Hematopoietic multipotent progenitor cell treated with erythropoietin and hydrocortisone succinate and interleukin-3 and kit ligand, for 15 days (in vitro differentiated cells): ENCODE measurements at regions not wholly inside any gene's neighbourhood (a gene's known extent, or its start where the extent isn't known, plus 50 kb on each side); places are given as distances from the start of the nearest gene placed in this dataset.

Source experiments
- DNase-seq: peaks from one replicate; pipeline ENCODE4 v3.0.0-alpha.2; 2015; ENCODE audit warnings: low spot score

GRCh38 chr18:54717673-54718407, 110.4 kb upstream of the RAB27B start:
- no peak for DNase-seq

- no peak for DNase-seq
Observed at GRCh38 chr18:54718408-54718773, 109.9 kb upstream of the RAB27B start.

DNA sequence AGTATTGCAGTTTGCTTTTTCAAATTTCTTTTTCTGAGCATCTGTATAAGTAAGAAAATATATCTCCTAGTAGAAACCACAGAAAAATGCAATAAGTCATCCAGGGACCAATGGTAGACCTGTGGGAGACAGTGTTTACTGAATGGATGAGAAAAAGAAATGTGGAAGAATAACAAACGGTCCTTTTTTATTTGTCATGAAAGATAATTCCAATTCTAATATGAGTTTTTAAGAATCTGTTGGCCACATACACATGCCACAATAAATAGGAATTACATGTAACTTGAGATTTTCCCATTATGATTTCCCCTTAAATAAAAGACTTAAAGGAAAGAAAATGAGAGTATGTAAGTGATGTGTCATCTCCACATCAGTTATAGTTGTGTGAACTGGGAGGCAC, 107.7 kb upstream of the RAB27B start:
- no peak for DNase-seq

DNA sequence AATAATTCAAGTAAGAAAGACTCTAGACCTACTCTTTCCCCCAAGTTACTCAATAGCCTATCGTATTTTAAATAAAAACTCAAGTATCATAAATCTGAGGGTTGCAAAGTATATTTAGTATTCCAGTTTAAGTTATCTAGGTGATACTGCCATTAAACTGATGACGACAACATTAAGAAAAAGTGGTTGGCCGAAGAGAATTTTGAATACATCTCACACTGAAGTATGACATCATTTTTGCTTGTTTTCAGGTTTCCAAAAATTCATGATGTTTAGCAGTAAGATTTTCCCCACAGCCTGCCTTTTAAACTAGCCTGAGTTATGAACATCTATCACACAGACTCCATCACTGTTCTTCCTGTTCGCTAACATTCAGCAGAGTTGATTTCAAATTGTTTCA, 102.1 kb upstream of the RAB27B start:
- DNase-seq: no peak

- DNase-seq: no peak
Observed at GRCh38 chr18:54734059-54734458, 94.2 kb upstream of the RAB27B start.

- no peak for DNase-seq
Observed at GRCh38 chr18:54736981-54737380, 91.3 kb upstream of the RAB27B start.

DNA sequence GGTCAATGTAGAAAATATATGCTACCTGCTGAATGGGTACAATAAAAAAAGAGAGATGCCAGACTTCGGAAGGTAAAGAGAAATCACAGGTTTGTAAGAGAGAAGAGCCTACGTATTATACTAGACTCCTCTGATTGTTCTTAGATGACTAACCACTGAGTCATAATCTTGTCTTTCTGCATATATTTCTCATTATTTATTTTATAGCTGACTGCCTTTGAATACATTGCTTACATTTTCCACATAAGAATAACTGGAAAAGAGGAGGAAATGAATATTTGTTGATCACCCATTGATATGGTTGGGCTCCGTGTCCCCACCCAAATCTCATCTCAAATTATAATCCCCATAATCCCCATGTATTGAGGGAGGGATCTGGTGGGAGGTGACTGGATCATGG, 90.3 kb upstream of the RAB27B start:
- DNase-seq: no peak

GRCh38 chr18:54739476-54739875, 88.8 kb upstream of the RAB27B start:
- DNase-seq: no peak

DNA sequence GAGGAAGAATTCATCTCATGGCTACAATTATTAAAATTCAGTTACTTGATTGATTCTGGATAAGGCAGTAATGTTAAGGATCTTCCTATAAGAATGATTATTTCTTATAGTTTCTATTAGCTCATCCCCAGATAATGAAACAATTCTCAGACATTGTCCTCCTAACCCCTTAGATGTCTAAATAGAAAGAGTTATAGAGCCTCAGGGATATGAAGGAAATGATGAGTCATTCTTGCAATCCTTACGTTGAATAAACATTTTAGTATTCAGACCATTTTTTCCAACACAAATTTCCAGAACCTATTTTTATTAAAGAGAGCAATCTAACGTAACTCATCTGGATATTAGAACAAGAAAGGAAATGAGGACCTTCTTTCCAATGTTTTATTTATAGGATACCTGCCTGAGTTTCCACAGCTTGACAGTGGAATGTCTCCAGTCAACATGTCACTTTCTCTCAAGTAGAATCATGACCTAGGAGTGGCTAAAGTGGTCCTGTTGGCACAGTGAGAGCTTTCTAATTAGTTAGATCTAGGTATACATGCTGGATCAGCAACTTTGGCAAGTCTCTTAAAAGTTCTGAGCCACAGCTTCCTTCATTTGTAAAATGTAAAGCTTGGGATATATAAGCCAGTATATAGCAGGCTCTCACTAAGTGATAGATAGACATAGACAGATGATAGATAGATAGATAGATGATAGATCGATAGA, 88.0 kb upstream of the RAB27B start:
- DNase-seq: no peak

GRCh38 chr18:54742120-54742519, 86.2 kb upstream of the RAB27B start:
- no peak for DNase-seq

DNA sequence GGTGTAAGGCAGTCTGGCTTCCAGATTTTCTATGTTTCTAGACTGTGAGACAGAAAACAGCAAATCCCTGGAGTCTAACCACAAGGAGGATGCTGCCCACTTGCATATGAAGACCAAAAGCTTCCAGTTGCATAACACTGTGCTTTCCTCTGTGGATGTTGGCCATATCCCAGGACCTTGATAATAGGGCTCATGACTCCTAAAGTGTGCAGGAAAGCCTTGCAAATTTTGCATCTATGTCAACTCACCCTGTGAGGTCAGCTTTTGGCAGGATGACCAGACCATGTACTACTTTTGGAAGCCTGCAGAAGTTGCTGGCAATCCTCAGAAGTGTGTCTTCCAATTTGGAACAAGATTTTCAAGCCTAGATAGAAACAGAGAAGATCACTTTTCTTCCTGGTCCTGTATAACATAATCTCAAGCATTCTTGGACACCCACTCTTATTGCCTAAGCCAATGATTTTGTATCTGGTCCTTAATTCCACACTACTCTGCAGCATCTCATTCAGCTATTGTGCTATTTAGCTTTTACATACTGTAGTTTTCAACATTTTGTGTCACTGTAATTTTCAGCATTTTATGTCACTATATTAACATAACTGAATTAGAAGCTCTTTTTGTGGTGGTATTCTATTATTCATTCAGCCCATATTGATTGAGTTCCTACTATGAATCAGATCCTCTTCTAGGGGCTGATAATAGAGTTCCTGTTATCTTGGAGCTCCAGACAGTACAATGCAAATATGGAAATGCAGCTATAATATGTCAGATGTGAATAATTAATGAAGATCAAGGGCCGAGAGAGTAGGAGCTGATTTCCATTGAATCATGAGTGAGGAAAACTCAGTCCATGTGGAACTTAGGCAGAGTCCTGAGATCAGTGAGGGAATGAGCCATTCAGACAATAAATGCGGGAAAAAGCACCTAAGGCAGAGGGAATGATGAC, 85.3 kb upstream of the RAB27B start:
- DNase-seq: no peak

GRCh38 chr18:54743605-54743995, 84.7 kb upstream of the RAB27B start:
- DNase-seq: no peak

GRCh38 chr18:54749291-54749690, 79.0 kb upstream of the RAB27B start:
- DNase-seq: no peak

DNA sequence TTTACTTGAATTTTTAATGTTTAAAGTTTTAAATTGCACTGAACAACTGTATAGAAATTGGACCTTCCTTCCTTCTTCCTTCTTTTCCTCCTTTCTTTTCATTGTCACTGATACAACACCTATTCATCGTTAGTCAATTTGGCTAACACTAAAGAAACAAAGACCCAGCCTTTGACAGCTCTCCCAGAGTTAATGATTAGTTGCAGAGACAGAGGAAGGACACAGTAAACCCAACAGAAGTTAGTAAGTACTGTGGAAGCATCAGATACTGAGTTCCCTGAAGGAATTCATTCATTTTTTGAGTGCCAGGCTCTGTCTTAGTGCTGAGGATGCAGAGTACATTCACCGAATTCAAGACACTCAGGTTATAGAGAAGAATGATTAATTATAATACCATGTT, 77.9 kb upstream of the RAB27B start:
- DNase-seq: no peak

DNA sequence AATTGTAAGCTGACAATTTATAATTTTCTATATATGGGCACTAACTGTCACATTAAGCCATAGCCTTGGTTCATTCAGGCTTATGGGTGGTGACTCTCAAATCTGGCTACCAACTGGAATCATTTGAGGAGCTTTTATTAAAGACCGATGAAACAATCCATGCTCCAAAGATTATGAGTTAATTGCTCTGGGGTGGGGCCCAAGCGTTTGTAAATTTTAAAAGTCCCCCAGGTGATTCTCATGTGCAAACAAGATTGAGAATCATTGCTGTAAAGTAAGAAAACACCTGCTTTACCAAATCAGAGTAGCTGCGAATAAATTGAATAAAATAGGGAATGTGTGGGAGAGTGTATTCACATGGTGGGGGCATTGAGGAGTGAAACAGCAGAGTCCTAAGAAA, 76.1 kb upstream of the RAB27B start:
- DNase-seq: no peak

DNA sequence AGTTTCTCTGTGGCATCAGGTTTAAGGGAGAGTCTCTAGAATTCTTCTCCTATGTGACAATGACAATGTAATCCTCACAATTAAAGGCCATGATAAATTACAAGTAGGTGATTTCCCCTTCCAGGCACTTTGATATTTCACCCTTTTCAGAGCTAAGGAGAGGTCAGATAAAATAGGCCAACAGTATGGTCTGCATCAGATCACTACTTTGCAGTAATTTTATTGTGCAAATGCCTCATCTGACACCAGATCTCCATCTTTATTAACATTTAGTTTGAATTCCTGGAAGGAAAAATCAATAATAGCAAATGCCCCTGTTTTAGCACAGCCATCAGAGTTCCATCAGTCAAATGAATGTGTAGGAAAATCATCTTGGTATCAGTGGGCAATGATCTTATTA, 72.8 kb upstream of the RAB27B start:
- no peak for DNase-seq

- no peak for DNase-seq
Observed at GRCh38 chr18:54762386-54762785, 65.9 kb upstream of the RAB27B start.

GRCh38 chr18:54764786-54765185, 63.5 kb upstream of the RAB27B start:
- no peak for DNase-seq

DNA sequence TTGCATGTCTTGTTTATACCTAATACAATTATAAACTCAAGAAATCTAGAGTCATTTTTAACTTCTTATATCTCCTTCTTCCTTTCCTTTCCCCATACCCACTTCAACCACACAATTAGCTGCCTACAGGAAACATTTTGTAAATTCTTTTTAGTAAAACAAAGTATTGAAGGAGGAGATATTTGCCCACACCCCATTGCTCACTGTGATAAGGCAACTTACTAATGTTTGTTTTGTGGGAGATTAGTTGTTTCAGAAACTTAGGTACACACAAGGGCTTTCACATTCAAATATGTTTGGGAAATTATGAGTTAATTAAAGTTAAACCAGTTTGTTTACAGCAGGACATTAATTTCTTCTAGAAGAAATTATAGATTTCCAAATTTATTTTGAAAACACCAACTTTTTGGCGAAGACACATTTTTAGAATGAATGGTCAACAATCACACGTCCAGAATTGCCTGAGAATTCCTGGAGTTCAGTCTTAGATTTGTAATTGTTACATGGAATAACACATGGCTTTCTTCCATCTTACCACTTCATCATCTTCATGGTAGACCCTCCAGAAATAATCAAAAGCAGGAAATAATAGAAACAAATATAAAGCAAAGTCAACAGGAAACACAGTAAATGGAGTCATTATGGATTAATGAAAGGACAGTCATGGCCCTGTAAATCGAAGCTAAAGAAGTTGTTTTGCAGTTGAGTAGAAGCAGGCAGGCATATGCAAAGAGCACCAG, 62.5 kb upstream of the RAB27B start:
- DNase-seq: no peak

DNA sequence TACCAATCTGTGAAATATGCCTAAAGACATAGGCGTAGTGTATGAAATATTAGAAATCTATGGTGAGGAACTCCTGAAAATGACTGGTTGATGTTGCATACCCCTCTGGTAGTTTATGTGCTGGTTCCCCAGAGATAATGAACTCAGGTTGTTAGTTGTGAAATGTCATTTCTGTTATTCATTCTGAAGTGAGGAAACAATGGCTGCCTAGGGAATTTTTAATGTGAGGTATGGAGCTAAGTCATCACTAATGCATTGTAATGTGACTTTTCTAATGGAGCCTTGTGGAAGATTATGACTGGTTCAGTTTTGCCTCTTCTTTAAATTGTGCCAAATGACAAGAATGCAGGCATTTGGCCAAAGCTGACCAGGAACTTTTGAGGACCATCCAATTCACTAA, 61.6 kb upstream of the RAB27B start:
- no peak for DNase-seq

DNA sequence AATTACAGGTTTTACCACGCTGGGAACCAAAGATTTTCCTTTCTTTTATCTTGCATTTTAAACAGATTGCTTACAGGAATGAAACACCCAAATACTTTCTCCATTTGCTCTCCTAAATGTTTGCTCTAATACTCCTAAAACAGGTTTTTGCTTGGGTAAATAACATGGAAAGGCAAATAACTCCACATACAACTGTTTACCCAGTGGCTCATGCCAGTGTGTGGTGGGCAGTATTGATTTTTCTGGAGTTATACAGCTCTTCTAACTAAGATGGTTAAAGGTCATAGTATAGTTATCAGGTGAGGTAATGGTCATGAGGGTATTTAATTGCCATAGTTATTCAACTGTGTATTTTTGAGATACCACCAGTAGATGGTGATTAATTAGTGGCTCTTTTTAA, 61.2 kb upstream of the RAB27B start:
- DNase-seq: no peak
